ENCODE measurements at regions not wholly inside any gene's neighbourhood (a gene's known extent, or its start where the extent isn't known, plus 50 kb on each side); places are given as distances from the start of the nearest gene placed in this dataset.

DNA sequence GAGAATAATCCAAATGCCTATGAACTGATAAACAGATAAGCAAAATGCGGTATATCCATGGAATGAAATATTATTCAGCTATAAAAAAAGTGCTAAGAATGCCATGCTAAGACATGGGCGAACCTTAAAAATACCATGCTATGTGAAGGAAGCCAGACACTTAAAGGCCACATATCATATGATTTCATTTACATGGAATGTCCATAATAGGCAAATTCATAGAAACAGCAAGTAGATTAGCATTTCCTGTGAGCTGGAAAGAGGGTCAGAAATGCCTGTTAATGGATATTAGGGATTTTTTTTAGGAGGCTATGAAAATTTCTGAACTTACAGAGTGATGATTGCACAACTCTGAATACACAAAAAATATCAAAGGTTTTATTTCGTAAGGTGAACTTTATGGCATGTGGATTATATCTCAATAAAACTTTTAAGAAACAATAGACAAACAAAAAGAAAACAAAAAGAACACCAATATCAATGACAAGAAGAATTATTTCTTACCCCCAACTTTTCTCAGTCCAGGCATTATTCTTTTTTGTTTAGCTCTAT, 1207.7 kb downstream of the SUCLG1 start:
- TF ChIP-seq CTCF (IDR thresholded peaks at IDR 0.05) (no peak), POLR2A (IDR thresholded peaks at IDR 0.05) (no peak)
